GM10248 (cell line): ENCODE measurements at regions not wholly inside any gene's neighbourhood (a gene's known extent, or its start where the extent isn't known, plus 50 kb on each side); places are given as distances from the start of the nearest gene placed in this dataset.

Experiments used
- CTCF ChIA-PET: fragments of 300-600 bp; sonication (Branson Sonifier 250); formaldehyde crosslinking; extraction: SDS; loops from one replicate; lab custom pipeline; 2021; ENCODE audit warnings: antibody characterized with exemption; lab: Yijun Ruan, JAX
- POLR2A ChIA-PET: fragments of 350-650 bp; sonication (Branson Sonifier 250); formaldehyde crosslinking; extraction: SDS; loops from one replicate; lab custom pipeline; 2020; ENCODE audit warnings: antibody characterized with exemption; lab: Yijun Ruan, JAX
- DNase-seq: peaks from one replicate; pipeline ENCODE4 v3.0.0; 2012; ENCODE audit errors: extremely low spot score
- CTCF ChIP-seq: IDR thresholded peaks from 2 replicates; pipeline ENCODE4 v1.5.1; 2012; ENCODE audit warnings: mild to moderate bottlenecking, low read depth; ENCODE audit errors: extremely low read depth, missing control alignments, control extremely low read depth

- ChIA-PET CTCF (no interaction called here), POLR2A (no interaction called here)
- DNase-seq, result no peak
- TF ChIP-seq CTCF, result no peak
Observed at GRCh38 chr3:194022816-194023215, 113.1 kb upstream of the HES1 start.

- POLR2A ChIA-PET, result no interaction called here
- no peak for TF ChIP-seq CTCF
- CTCF ChIA-PET, result interaction anchor here (1.4 kb wide), 1 partner anchor 292 kb away, joined by 4 read pairs; no protein-coding TSS in a partner anchor
- no peak for DNase-seq
Observed at GRCh38 chr3:194023501-194024280, 112.3 kb upstream of the HES1 start.

GRCh38 chr3:194025119-194025518 lies 110.8 kb upstream of the HES1 start:
- ChIA-PET CTCF (interaction anchor here (0.7 to 1.1 kb wide), 2 partner anchors 34 to 169 kb away, joined by 3 read pairs; no protein-coding TSS in a partner anchor), POLR2A (no interaction called here)
- DNase-seq, result no peak
- no peak for TF ChIP-seq CTCF

GRCh38 chr3:194025951-194026350 lies 110.0 kb upstream of the HES1 start:
- ChIA-PET CTCF (interaction anchor here (1.1 kb wide), 2 partner anchors 19 to 35 kb away, joined by 3 to 4 read pairs; no protein-coding TSS in a partner anchor), POLR2A (no interaction called here)
- TF ChIP-seq CTCF, result no peak
- DNase-seq, result no peak

- POLR2A ChIA-PET, result interaction anchor here (0.5 kb wide), 1 partner anchor 281 kb away, joined by 3 read pairs; no protein-coding TSS in a partner anchor
- DNase-seq, result no peak
- no peak for TF ChIP-seq CTCF
- CTCF ChIA-PET, result interaction anchor here (0.8 to 1.2 kb wide), 3 partner anchors 13 to 59 kb away, joined by 3 to 4 read pairs (median 3); no protein-coding TSS in a partner anchor
Observed at GRCh38 chr3:194028434-194029004, 107.4 kb upstream of the HES1 start.

- POLR2A ChIA-PET, result no interaction called here
- TF ChIP-seq CTCF, result no peak
- CTCF ChIA-PET, result interaction anchor here (1.0 to 1.4 kb wide), 2 partner anchors 13 to 60 kb away, joined by 3 to 4 read pairs; no protein-coding TSS in a partner anchor
- DNase-seq, result no peak
Observed at GRCh38 chr3:194029846-194030245, 106.1 kb upstream of the HES1 start.
